GM12864 (cell line): ENCODE measurements at regions not wholly inside any gene's neighbourhood (a gene's known extent, or its start where the extent isn't known, plus 50 kb on each side); places are given as distances from the start of the nearest gene placed in this dataset.

Experiments
- DNase-seq: peaks from one replicate; pipeline ENCODE4 v3.0.0-alpha.2; 2011; ENCODE audit warnings: low read depth
- H3K4me3 ChIP-seq: 2 replicates; pipeline ENCODE4 v1.5.1; 2011; ENCODE audit warnings: mild to moderate bottlenecking, low read depth, low read length, control low read depth
- TF ChIP-seq, protein P1 (sequence below): IDR thresholded peaks from 2 replicates; pipeline ENCODE4 v1.5.1; 2011; ENCODE audit warnings: low read depth, mild to moderate bottlenecking, moderate library complexity, low read length, control low read depth, inconsistent platforms; ENCODE audit errors: missing control alignments

DNA sequence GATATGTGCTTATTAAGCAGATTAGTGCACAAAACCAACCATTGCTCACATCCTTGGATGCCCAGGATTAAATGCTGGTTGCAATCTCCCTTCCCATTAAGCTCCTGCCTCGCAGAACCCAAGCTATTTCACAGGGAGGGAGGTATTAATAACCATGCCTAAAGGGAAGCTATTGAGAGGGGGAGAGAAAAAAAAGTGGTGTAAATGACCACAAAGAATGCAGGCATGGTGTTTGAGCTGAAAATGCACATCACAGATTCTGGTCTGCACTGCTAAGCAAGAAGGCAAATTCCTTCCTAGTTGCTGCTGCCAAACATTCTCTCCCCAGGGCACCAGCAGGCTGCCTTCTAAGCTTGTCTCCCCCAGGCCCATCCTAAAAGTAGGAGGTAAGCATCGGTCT lies 92.0 kb upstream of the ISX start:
- TF ChIP-seq, protein P1, sequence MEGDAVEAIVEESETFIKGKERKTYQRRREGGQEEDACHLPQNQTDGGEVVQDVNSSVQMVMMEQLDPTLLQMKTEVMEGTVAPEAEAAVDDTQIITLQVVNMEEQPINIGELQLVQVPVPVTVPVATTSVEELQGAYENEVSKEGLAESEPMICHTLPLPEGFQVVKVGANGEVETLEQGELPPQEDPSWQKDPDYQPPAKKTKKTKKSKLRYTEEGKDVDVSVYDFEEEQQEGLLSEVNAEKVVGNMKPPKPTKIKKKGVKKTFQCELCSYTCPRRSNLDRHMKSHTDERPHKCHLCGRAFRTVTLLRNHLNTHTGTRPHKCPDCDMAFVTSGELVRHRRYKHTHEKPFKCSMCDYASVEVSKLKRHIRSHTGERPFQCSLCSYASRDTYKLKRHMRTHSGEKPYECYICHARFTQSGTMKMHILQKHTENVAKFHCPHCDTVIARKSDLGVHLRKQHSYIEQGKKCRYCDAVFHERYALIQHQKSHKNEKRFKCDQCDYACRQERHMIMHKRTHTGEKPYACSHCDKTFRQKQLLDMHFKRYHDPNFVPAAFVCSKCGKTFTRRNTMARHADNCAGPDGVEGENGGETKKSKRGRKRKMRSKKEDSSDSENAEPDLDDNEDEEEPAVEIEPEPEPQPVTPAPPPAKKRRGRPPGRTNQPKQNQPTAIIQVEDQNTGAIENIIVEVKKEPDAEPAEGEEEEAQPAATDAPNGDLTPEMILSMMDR: no peak
- DNase-seq: no peak
- no peak overlapping the region for H3K4me3 ChIP-seq

DNA sequence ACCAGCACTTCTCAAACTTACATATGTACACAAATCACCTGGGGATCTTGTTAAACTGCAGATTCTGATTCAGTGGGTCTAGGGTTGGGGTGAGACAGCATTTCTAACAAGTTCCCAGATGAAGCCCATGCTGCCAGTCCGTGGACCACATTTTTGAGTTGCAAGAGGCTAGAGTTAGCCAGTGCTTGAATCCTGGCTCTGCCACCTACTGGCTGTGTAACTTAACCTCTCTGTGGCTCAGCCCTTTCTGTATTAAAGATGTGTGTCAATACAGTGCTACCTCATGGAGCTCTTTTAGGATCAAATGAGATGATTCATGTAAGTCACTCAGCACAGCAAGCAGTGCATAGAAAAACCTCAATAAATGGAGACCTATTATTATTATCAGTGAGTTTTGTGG lies 90.2 kb upstream of the ISX start:
- TF ChIP-seq, protein P1: no peak
- no peak for DNase-seq
- H3K4me3 ChIP-seq: no peak overlapping the region

DNA sequence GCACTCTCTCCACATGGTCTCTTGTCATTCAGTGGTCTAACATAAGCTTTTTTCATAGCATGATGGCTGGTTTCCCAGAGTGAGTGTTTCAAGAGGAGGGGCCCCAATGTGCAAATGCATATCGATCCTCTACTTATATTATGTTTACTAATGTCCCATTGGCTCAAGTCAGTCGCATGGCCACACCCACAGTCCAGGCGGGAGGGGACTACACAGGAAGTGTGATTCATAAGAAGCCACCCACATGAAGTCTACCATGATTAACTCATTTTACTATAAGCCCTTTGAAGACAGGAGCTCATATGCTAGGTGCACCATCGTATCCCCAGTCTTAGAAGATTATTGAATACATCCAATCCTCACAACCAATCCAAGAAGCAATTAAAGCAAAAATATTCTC lies 89.5 kb upstream of the ISX start:
- TF ChIP-seq, protein P1: no peak
- H3K4me3 ChIP-seq: no peak overlapping the region
- no peak for DNase-seq

DNA sequence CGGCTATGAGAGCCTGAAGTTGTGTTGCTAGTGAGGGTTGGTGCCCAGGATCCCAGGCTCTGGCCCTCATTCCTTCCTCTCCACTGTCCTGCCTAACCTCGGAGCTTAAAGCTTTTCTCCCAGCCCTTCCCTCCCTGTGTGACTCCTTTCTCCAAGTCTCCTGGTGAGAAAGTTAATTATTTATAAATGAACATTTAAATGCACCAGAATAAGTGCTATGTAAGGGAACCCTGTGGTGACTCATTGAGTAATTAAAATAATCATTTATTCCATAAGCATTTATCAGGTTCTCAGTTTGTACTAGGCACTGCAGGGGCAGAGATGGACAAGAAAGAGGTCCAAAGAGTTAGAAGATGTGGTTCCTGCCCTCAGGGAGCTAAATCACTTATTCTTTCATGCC lies 89.1 kb upstream of the ISX start:
- DNase-seq: no peak
- TF ChIP-seq, protein P1: no peak
- H3K4me3 ChIP-seq: no peak overlapping the region

DNA sequence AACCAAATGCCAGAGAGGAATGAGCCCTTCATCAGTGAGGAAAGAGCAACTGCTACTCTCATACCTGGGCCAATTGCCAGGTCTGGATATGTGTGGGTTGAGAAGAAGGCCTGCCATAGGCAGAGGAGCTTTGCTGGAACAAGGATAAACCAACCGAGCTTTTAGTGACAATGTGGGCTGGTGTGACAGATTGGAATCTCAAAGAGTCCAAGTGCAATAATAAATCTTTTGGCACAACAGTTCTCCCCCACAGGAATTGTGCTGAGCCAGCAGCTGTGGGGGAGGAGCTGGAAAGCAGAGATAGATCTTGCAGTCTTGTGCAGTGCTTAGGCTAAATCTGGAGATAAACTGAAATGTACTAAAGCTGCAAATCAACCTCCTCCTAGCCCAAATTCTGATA lies 79.4 kb upstream of the ISX start:
- no peak for DNase-seq
- H3K4me3 ChIP-seq: no peak overlapping the region
- TF ChIP-seq, protein P1: no peak

DNA sequence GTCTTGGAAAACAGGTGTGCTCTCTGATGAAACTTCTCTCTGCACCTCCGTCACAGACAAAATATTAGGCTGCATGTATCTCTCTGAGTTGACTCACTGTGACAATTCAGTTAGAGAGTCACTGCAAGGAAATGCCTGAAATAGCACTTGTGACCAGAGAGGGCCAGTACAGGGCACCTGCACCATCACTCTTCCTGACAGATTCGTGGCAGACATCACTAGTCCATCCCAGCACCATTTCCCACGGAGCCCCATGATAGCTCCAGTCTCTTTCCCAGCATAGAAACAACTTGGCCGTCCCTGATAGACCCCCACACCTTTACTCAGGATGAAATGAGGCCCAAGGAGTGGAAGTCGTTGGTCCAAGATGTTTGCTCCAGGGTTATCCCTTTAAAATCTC lies 73.3 kb upstream of the ISX start:
- TF ChIP-seq, protein P1: no peak
- no peak for DNase-seq
- H3K4me3 ChIP-seq: no peak overlapping the region

DNA sequence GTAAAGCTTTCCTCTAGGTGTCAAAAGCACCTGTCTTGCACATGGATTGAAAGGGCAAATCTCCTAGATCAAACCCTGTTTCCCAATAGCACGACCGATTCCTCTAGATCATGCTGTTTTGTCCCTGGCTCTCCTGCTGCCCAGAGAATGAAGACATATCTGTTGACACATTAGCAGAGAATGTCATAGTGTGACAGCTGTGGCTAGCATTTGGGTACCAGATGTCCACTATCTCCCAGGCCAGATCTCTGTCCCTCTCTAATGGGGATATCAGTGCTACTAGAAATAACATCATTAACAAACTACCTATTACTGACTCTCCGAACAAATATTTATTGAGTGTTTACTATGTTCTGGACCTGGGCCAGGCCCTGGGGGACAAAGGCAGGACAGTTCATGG lies 72.4 kb upstream of the ISX start:
- no peak for DNase-seq
- TF ChIP-seq, protein P1: no peak

More for the DNA sequence above, 72.4 kb upstream of the ISX start:
- no peak overlapping the region for H3K4me3 ChIP-seq
